ENCODE measurements at regions not wholly inside any gene's neighbourhood (a gene's known extent, or its start where the extent isn't known, plus 50 kb on each side); places are given as distances from the start of the nearest gene placed in this dataset.

GRCh38 chr12:73892201-73892600, 645.4 kb upstream of the ATXN7L3B start:
- Histone ChIP-seq H4K91ac (ENCODE audit: insufficient read length, low read depth, low read length) (no peak overlapping the region), H3K23me2 (ENCODE audit: insufficient read length, low read depth, low read length, poor library complexity, severe bottlenecking) (no peaks in the 10 kb centered on the region), H2BK15ac (ENCODE audit: low read depth, low read length) (no peak overlapping the region), H3K79me2 (ENCODE audit: insufficient read depth, low read length) (no peaks in the 10 kb centered on the region), H3K27me3 (ENCODE audit: insufficient read depth, low read length) (no peaks in the 10 kb centered on the region), H4K5ac (ENCODE audit: insufficient read length, low read depth, low read length) (no peak overlapping the region), H2AK5ac (ENCODE audit: insufficient read length, low read length) (no peak overlapping the region), H3K23ac (ENCODE audit: insufficient read length, low read depth, low read length) (no peak overlapping the region), H2AFZ (ENCODE audit: low read length) (no peak overlapping the region), H2BK12ac (ENCODE audit: insufficient read length, low read depth, low read length) (no peak overlapping the region), H3K56ac (ENCODE audit: insufficient read length, low read depth, low read length) (no peak overlapping the region), H3K18ac (ENCODE audit: insufficient read length, low read depth, low read length) (no peak overlapping the region), H3K9me3 (ENCODE audit: control insufficient read depth, low read depth, low read length) (no peaks in the 10 kb centered on the region), H2BK5ac (ENCODE audit: insufficient read length, low read length) (no peak overlapping the region), H3K79me1 (ENCODE audit: insufficient read depth, low read depth, low read length, poor library complexity, severe bottlenecking) (no peaks in the 10 kb centered on the region), H3K4ac (ENCODE audit: low read depth, low read length) (no peak overlapping the region), H4K8ac (replicated peaks; ENCODE audit: insufficient read length, low read depth, low read length) (no peak overlapping the region), H4K20me1 (ENCODE audit: control insufficient read depth, insufficient read depth, insufficient read length) (no peaks in the 10 kb centered on the region), H2BK120ac (ENCODE audit: low read depth, low read length, poor library complexity, severe bottlenecking) (no peak overlapping the region), H3K9ac (ENCODE audit: extremely low read depth, insufficient read length, low read length) (no peak overlapping the region), H3K4me2 (ENCODE audit: insufficient read depth, insufficient read length, low read length) (no peak overlapping the region), H3K27ac (ENCODE audit: insufficient read length, low read depth, low read length) (no peak overlapping the region), H3T11ph (ENCODE audit: low read length) (no peak overlapping the region), H3K4me1 (ENCODE audit: insufficient read depth, low read length) (no peaks in the 10 kb centered on the region), H2BK20ac (ENCODE audit: low read depth, low read length, poor library complexity, severe bottlenecking) (no peak overlapping the region), H3K14ac (ENCODE audit: insufficient read depth, low read length) (no peak overlapping the region)
- H3K4me1 Mint-ChIP-seq: peaks cover 7 to 8% of the 10 kb centered on the region in 2 experiments
- no peaks in the 10 kb centered on the region for H3K27me3 Mint-ChIP-seq (ENCODE audit: low read depth)
- TF ChIP-seq, protein P1, sequence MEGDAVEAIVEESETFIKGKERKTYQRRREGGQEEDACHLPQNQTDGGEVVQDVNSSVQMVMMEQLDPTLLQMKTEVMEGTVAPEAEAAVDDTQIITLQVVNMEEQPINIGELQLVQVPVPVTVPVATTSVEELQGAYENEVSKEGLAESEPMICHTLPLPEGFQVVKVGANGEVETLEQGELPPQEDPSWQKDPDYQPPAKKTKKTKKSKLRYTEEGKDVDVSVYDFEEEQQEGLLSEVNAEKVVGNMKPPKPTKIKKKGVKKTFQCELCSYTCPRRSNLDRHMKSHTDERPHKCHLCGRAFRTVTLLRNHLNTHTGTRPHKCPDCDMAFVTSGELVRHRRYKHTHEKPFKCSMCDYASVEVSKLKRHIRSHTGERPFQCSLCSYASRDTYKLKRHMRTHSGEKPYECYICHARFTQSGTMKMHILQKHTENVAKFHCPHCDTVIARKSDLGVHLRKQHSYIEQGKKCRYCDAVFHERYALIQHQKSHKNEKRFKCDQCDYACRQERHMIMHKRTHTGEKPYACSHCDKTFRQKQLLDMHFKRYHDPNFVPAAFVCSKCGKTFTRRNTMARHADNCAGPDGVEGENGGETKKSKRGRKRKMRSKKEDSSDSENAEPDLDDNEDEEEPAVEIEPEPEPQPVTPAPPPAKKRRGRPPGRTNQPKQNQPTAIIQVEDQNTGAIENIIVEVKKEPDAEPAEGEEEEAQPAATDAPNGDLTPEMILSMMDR (conservative IDR thresholded peaks at IDR 0.05): no peak
- WGBS (ENCODE audit: extremely low coverage, insufficient read length, low lambda C conversion rate): no CpG with 5 or more reads among the region's 1 CpG
- peaks cover 0 to 3% (median 0%) of the 10 kb centered on the region in 3 experiments; a peak in 2 of 7 replicates for H3K36me3 Mint-ChIP-seq (ENCODE audit: insufficient read depth in 1 of 3, low read depth in 3 of 3)
- H3K27ac Mint-ChIP-seq: no peak overlapping the region
- H3K4me3 Mint-ChIP-seq: no peak overlapping the region
- no peaks in the 10 kb centered on the region; a peak in 1 of 5 replicates for H3K9me3 Mint-ChIP-seq
- DNase-seq: no peak

Measured in H9 (cell line).